HG03442 (cell line): ENCODE measurements at regions not wholly inside any gene's neighbourhood (a gene's known extent, or its start where the extent isn't known, plus 50 kb on each side); places are given as distances from the start of the nearest gene placed in this dataset.

Source experiments
- ATAC-seq: cut with Tn5 transposase; IDR thresholded peaks from one replicate; pipeline ENCODE4 v1.9.1; 2021; ENCODE audit warnings: mild to moderate bottlenecking, moderate library complexity; ENCODE audit not compliant: unreplicated experiment

DNA sequence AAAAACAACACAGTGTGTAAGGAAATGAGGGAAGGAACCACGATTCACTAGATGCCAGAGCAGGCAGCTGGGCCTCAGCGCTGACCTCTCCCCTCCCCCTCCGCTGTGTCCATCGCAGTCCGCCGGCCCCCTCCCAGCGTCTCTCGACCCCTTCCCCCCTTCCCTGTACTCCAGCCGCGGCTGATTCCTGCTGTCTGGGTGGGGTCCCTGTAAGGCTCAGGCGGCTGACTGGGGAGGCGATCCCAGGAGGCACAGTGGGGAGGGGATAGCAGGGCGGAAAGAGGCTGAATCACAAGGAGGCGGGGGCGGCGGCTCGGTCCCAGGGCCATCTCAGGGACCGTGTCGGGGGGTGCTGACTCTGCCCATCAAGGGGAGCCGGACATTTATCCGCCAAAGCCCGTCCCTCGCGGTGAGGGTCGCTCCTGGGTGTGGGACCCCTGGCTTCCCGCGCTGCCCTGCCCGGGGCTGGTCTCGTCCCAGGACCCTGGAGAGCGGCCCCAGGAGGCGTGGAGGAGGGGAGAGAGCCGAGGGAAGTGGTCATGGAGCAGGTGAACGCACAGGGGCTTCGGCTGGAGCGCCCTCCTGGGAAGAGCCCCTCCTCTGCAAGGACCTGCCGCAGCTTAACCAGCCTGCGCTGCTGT is 241.9 kb downstream of the PTPRU start:
- ATAC-seq, result no peak

DNA sequence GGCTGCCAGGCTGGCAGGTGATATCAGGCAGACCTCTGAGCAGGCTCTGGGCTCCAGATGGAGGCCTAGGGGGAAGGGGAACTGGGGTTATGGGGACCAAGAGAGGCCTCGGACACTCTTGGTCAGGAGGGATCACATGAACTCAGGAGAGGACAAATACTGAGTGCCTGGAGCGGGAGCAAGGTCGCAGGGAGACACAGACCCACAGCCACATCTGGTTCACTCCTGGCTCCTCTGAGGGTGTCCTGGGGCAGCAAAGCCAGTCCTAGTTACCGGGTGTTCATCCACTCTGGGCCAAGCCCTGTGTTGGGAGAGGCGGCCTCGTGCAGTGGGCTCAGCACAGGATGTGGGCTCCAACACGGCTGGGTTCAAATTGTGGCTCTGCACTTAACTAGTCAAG is 239.0 kb downstream of the PTPRU start:
- ATAC-seq, result no peak

DNA sequence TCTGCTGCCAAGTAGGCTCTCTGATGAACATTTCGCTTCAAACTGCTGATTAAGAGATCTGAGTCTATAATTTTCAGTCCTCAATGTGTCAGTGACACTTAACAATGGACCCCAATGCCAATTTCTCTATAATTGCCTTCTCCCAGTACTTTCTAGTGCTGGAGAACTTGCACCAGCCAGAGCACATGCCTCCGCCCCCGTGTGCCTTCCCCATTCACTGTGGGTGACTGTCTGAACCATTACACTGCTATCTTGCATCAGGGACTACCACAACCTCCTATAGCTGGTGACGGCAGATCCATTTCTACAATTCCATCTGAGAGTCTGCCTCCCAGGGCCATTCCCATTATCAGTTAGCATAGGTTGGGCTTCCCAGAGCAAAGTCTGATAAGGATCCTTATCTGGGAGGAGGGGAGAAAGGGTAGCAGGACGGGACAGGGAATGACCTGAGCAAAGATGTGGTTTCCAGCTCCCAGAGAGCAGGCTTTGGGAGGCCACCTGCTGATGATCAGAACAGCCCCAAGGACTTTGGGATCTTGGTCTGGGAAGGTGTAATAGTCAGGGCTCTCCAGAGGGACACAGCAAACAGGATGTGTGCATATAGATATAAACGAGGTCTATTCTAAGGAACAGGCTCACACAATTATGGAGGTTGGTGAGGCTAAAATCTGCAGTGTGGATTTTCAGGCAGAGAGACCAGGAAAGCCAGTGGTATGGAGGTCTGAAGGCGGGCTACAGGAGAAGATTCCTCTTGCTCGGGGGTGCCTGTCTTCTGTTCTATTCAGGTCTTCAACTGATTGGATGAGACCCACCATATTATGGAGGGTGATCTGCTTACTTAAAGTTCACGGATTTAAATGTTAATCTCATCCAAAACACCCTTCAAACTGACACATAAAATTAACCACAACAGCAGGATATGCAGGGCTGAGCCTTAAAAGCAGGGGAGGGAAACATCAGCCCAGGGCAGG is 238.2 kb downstream of the PTPRU start:
- no peak for ATAC-seq

DNA sequence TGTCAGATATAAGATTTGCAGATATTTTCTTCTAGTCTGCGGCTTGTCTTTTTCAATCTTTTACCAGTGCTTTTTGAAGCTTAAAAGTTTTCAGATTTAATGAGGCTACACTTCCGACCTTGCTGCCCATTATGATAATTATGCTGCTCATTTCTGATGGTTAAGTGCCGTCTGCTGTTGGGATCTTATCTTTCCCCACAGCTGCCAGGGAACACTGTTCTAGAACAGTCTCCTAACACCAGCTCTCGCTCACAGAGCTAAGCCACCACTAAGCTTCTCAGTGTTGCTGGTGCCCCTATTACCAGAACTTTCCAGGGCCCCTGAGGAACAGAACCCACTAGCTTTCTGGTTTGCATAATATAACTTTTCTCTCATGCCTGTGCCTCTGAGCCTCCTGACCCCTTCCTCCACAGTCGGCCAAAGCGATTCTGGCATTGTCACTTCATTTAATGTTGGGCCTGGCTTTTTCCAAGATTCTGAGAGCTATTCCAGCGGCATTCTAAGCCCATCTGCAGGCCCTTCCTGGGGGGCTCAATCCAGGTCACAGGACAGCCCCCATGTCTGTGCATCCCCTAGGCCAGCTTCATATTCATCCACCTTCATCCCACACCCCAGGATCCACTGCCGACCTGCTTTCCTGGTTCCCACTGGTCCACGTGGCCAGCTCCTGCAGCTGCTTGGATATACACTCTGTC is 237.0 kb downstream of the PTPRU start:
- ATAC-seq, result no peak

DNA sequence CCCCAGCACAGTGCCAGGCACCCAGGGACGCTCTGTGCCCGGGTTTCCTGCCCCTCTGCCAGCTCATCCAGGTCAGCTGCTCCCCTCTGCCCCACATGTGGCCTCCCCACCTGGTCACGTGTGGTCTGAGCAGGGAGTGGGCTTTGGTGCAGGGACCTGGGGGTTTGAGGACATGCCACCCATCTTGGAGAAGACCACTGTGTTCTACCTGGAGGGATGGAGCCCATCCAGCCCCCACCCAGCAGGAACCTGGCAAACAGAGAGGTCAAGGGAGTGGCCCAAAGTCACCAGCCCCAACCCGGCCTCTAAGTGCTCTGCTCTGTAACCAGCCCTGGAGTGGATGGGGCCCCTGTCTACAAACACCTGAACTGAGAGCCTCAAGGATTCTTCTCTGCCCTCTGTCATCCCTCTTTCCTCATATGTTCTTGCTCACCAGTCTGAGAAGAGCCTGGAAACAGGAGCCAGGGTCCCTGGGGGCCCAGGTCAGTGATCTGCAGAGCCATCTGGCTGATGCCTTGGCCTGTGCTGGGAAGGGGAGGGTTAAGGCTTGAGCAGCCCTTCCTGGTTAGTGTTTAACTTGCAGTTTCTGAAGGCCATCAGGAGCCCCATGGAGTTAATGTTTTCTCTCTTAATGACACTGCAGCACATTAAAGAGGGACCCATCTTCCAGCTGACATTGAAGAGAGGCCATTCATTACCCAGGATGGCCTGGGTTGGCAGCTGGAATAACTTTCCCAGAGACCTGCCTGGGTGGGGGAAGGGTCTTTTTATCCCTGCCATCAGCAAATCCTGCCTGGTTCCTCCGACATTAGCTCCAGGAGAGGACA is 235.4 kb downstream of the PTPRU start:
- no peak for ATAC-seq

DNA sequence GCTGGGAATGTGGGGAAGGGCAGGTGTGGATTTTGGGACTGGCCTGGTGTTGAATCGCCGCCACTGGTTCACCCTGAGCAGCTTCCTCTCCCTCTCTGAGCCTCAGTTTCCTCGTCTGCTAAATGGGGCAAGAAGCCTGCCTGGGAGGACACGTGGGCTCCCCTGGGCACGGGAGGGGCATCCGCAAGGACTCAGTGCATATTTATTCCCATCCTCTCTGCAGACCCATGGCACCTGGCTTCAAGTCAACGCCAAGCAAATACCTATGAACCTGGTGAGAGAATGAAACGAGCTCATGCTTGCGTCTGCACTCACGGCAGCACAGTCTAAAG is 234.4 kb downstream of the PTPRU start:
- no peak for ATAC-seq

DNA sequence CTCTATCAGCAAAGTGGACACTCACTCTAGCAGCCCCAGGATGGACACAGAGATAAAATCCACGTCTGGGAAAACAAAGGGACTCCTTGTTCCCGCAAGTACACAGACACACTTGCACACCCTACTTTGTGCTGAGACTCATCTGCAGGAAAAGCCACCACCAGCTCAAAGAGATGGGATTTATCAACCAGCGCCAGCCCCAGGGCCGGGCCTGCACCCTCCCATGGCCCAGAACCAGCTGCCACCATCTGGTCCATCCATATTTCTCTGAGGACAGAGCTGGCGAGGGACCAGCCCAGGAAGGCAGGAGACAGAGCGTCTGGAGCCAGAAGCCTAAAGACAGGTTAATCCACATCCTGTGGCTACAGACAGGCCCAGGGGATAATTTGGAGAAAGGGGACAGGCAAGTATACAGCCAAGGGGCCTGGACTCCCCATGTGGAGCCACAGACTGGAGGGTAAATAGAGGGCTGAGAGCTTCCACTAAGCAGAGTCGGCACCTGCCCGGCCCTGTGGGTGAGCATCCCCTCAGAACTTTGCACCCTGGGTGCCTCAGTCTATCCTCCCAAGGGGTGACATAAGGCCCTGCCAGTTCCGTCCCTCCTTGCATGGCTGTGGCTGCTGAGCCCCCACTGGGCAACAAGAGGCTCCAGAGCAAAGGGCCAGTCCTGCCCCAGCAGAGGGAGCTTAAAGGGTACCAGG is 233.9 kb downstream of the PTPRU start:
- ATAC-seq, result no peak

DNA sequence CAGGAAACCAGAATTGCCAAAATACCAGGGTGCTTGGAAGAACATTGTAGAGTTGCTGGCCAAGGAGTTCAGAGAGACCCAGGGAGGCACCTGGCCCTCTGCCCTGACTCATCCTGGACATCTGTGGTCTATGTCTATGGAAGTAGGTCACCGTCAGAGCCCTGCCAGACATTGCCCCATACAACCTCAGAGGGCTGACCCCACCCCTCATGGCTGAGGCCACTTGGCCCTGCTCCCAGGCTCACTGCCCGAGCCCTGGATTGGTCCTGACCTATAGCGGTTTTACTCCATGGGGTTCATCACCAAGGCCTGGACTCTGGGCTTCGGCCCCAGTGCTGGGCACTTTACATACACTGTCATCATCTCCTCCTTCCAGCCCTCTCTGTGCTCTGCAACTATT is 233.1 kb downstream of the PTPRU start:
- no peak for ATAC-seq

DNA sequence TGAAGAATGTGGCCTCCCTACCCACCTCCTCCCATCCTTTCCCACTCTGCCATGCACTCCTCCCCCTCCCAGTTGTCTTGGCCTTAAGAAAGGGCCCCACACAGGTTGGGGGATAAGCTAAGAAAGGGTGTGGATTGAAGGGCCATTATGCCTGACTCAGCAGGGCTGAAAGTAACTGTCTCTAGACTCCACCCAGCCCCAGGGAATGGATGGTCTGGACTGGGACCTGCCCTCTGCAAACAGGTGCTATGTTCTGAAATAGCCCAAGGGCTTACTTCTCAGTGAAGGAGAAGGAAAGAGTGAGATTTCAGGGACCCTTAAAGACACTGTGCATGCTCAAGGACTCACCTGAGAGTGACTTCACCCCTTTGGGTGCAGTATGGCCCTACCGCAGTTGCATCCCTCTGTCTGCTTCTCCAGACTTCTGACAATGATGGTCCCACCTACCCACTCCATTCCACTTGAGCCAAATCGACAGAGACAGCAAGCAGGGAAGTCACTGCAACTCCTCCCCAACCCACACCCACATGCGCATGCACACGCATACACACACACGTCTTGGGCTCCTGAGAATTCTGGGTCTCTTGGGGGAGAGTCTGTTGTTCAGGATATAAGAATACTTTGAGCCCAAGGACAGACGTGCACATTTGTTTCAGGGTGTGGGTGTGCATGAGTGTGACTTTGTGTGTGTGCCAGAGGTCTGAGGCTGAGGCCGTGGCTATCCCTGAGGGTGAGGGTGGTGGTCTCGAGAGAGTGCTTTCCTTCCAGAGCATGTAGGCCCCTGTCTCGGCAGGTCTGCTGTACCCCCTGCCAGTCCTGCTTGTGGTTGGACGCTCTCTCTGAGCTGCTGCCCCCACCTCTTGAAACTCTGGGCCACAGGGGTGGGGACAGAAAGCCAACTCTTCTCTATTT is 231.9 kb downstream of the PTPRU start:
- ATAC-seq, result no peak

DNA sequence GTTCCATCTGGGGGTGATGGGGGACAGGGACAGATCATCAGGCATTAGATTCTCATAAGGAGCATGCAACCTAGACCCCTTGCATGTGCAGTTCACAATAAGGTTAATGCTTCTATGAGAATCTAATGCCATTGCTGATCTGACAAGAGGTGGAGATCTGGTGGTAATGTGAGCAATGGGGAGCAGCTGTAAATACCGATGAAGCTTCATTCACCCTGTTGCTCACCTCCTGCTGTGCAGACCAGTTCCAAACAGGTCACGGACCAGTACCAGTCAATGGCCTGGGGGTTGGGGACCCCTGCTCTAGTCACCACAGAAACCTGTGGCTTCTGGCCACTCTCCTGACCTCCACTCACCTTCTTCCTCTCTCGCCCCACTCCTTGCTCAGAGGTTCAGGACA is 229.9 kb downstream of the PTPRU start:
- ATAC-seq, result no peak

DNA sequence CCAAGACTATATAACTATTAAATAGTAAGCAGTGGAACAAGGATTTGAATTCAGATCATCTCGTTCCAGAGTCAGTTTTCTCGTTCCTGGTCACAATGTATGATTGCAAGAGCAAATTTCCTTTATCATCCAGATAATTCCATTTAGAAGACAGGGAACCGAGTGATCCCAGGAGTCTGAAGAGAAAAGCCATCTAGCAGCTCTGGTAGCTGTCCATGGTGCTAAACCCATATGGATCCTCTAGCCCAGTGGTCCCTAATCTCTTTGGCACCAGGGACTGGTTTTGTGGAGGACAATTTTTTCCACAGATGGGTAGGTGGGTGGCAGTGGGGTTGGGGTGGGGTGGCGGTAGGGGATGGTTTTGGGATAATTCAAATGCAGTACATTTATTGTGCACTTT is 229.4 kb downstream of the PTPRU start:
- no peak for ATAC-seq

DNA sequence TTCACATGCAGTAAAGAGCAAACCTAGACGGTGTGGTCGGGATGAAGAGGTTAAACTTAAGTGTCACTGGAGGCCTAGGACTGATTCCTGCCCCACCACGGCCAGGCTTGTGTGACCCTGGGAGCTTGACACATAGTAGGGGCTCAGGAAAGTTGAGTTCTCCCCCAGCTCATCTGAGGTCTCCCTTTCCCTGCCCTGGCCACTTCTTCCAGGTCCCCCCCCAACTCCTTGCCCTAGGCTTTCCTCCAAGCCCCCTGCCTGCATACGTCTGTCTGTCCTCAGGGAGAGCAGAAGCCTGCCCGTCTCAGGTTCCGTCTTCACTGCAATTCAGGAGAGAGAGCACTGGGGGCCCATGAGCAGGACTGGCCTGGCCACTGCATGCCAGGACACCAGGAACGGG is 225.8 kb downstream of the PTPRU start:
- ATAC-seq, result no peak

DNA sequence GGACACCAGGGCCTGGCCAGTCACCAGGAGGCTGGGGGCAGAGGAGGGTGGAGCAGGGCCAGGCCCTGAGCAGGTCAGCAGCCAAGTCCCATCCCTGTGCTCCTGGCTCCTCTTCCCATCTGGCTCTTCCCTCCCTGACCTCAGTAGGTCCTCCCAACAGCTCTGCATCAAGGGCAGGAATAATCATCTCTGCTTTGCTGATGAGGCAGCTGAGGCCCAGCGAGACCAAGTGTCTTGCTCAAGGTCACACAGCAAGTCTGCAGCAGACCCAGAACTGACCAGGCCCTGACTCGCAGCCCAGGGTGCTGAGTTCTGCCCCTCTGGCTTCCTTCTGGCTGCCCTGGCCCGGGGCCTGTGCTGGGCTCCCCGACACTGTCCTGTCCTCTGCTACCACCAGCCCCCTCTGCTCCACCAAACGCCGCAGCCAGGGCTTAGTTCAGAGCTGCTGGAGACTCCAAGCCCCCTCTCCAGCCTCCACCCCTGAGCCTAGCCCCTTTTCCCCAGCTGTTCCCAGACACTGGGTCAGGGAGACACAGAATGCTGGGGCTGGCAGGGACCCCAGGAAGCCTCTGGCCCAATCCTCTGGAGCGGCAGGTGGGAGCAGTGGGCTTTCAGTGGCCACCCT is 224.9 kb downstream of the PTPRU start:
- ATAC-seq, result no peak

DNA sequence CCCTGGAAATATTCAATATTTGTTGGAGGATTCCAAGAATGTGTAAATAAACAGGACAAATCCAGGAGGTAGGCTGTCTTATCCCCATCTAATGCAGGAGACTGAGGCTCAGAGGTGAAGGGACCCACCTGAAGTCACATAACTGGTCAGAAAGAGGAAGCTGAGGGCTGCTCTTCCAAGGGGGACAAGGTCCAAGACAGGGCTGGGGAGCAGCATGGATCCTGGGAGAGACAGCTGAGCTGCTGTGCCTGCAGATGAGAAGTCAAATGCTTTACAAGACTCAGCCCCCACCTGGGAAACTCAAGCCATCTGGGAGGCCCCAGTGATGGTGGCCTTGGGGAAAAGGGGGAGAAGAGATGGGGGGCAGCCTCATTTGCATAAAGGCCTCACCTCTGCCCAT is 224.4 kb downstream of the PTPRU start:
- ATAC-seq, result no peak

DNA sequence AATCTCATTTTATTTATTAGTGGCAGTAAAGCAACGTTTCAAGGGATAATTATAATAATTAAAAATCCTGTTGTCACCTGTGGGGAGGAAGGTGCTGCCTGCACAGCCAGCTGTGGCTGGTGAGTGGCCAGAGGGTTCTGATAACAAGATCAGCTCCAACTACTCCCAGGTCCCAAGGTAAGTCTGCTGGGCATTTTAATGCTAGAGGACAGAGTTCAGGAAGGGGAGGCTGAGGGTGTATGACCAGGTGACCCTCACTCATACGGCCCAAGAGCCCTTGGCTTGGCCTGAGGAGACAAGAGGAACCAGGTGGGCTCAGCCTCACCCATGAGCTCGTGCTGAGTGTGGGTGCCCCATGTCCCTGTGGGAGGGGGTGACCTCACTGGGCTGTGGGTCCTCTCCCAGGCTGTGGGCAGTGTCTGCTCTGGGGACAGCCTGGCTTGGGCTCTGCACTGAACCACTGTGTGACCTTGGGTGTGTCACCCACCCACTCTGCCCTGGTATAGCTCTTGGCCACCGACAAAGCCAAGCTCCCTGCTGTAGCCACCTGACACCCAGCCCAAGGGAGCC is 223.8 kb downstream of the PTPRU start:
- no peak for ATAC-seq

DNA sequence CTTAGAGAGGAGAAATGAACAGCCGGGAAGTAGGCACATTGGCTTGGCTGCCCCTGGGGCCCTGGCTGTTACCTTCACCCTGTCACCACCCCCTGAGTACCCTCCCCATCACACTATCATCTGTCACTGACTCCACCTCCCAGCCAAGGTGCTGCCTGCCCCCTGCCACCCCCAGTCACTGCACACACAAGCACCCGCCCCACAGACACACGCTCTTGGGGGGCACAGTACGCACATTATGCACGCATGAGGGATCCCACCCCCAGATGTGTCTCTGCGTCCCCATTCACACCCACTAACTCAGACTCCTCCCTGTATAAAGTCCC is 223.3 kb downstream of the PTPRU start:
- no peak for ATAC-seq

DNA sequence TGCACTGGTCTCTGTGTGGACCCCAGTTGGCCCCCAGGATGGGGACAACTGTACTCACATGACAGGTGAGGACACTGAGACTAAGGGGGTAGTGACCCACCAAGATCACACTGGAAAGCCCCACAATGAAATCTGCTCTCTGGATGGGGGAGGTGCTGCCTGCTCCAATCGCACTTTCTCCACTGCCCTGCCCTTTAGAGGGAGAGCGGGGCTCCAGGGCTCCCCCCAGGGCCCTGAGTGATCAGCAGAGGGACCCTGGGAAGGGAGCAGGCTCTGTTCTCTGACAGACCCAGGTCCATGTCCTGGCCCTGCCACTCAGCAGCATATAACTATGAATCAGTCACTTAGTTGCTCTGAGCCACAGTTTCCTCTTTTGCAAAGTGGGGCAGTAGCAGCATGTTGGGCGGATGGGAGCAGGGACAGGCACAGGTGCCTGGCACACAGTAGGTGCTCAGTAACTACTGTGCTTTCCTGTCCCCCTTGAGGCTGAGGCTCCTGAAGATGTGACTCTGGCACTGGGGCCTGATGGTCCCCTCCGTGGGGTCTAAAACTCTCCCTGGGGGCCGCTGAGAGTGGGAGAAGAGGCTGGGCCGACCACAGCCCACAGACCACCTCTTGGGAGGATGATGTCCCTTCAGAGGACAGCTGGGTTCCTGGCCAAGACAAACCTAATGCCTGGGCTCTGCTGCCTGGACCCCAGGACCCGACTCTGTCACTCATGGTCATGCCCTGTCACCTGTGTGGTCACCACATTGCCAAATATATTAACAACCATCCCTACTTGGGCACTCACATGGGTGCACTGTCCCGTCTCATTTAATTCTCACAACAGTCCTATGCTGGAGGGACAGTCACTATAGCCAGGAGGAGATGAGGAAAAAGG is 222.7 kb downstream of the PTPRU start:
- no peak for ATAC-seq
